ENCODE measurements at regions not wholly inside any gene's neighbourhood (a gene's known extent, or its start where the extent isn't known, plus 50 kb on each side); places are given as distances from the start of the nearest gene placed in this dataset.

DNA sequence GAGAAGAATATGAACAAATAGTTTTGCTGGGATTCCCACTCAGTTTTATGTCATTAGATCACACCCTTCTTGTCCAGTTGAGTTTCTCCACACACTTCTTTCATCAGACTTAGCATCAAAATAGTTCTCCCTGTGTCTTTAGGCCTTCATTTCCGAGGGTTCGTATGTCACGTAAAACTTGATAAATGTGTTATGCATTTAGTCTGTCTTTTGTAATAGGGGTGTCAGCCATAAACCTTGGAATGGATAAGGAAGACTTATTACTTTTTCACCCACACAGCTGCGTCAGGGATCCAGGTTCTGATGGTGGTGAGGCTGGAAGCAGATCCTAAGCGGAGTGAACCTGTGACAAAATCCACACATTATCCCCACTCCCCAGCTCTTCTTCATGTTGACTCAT is 246.8 kb downstream of the CD83 start:
- TF ChIP-seq, protein P1, sequence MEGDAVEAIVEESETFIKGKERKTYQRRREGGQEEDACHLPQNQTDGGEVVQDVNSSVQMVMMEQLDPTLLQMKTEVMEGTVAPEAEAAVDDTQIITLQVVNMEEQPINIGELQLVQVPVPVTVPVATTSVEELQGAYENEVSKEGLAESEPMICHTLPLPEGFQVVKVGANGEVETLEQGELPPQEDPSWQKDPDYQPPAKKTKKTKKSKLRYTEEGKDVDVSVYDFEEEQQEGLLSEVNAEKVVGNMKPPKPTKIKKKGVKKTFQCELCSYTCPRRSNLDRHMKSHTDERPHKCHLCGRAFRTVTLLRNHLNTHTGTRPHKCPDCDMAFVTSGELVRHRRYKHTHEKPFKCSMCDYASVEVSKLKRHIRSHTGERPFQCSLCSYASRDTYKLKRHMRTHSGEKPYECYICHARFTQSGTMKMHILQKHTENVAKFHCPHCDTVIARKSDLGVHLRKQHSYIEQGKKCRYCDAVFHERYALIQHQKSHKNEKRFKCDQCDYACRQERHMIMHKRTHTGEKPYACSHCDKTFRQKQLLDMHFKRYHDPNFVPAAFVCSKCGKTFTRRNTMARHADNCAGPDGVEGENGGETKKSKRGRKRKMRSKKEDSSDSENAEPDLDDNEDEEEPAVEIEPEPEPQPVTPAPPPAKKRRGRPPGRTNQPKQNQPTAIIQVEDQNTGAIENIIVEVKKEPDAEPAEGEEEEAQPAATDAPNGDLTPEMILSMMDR (IDR thresholded peaks at IDR 0.05; ENCODE audit: extremely low read depth, insufficient read depth, missing control alignments), result no peak
- no peak for DNase-seq (ENCODE audit: low spot score)
- in situ Hi-C loops (cut with MboI; ENCODE audit: low pct_unique_long_range_greater_than_20kb, low sequenced_read_pairs, unreplicated experiment), result no loop called here

DNA sequence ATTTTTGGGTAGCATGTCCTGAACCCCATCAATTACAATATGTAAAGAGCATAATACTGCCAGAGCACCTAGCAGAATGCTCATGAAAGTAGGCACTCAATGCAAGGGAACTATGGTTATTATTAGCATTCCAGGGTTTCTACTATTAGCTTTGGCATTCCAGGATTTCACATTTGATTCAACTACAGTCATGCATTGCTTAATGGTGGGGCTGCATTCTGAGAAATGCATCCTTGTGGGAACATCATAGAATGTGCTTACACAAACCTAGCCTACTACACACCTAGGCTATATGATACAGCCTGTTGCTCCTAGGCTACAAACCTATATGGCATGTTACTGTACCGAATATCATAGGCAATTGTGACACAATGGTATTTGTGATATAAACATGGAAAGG is 247.8 kb downstream of the CD83 start:
- TF ChIP-seq, protein P1 (IDR thresholded peaks at IDR 0.05; ENCODE audit: extremely low read depth, insufficient read depth, missing control alignments), result no peak
- DNase-seq (ENCODE audit: low spot score), result no peak
- in situ Hi-C loops (cut with MboI; ENCODE audit: low pct_unique_long_range_greater_than_20kb, low sequenced_read_pairs, unreplicated experiment), result no loop called here

DNA sequence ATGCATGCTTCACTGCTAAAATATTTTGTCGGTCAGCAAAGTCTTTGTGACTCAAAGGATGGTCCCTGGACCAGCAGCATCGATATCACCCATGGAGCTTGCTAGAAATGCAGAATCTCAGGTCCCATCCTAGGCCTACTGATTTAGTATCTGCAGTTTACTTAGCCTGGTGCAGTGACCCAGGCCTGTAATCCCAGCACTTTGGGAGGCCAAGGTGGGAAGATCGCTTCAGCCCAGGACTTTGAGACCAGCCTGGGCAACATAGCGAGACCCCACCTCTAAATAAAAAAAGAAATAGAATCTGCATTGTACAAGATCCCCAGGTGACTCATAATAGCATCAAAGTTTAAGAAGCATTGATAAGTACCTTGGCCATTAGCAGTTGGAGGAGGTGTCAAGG is 248.7 kb downstream of the CD83 start:
- TF ChIP-seq, protein P1 (IDR thresholded peaks at IDR 0.05; ENCODE audit: extremely low read depth, insufficient read depth, missing control alignments), result no peak
- no peak for DNase-seq (ENCODE audit: low spot score)
- in situ Hi-C loops (cut with MboI; ENCODE audit: low pct_unique_long_range_greater_than_20kb, low sequenced_read_pairs, unreplicated experiment), result no loop called here

DNA sequence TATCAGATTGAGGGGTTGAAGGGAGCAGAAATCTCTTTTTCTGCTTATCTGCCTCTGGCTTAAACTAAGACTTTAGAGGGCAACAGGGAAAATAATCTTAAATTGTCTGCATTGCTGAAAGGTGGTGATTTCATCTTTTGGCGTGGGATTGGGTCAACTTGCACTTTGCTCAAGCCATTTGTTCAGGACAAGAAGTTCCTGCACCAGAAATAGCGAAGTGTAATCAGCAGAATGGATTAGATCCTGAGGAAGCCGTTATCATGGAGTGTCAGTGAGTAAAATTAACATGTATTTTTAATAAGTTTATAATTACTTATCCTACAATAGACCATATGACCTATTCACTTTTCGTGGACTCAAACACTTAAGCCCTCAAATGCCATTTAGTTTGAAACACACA is 249.3 kb downstream of the CD83 start:
- in situ Hi-C loops (cut with MboI; ENCODE audit: low pct_unique_long_range_greater_than_20kb, low sequenced_read_pairs, unreplicated experiment), result no loop called here
- TF ChIP-seq, protein P1 (IDR thresholded peaks at IDR 0.05; ENCODE audit: extremely low read depth, insufficient read depth, missing control alignments), result no peak
- no peak for DNase-seq (ENCODE audit: low spot score)

DNA sequence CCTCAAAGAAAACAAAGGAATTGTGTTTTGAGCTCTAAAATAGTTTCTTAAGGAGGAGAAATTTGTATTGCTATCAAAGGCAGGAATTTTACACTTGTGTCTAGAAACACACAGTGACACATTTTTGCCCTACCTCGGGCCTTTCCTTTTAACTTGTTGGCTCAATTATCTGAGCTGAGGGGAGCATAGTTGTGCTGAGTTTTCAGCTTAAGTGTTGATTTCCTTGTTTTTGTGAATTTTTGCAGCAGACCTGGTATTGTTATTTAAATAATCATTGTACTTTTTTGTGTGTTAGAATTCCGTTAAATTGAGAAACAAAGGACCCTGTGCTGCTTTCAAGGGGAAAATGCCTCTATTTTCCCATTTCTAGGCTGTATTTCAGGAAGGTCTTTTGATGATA is 249.7 kb downstream of the CD83 start:
- DNase-seq (ENCODE audit: low spot score), result no peak
- TF ChIP-seq, protein P1 (IDR thresholded peaks at IDR 0.05; ENCODE audit: extremely low read depth, insufficient read depth, missing control alignments), result no peak
- in situ Hi-C loops (cut with MboI; ENCODE audit: low pct_unique_long_range_greater_than_20kb, low sequenced_read_pairs, unreplicated experiment), result no loop called here

DNA sequence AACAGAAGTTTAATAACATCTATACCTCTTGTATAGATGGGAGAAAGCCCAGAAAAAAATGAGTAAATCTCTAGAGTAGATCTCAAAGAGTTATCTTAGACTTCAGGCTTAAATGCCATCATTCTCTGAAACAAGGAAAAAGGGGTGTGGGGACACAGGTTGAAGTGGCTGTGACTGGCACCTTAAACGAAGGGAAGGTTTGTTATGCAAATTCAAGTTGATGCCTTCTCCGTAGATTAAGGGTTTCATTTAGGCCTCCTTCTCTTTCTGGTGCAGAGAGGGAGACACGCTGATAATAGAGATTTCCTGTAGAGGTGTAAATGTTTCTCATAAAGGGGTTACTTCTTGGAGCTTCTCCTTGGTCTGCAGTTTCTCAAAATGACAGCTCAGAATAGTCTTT is 252.1 kb downstream of the CD83 start:
- in situ Hi-C loops (cut with MboI; ENCODE audit: low pct_unique_long_range_greater_than_20kb, low sequenced_read_pairs, unreplicated experiment), result no loop called here
- no peak for DNase-seq (ENCODE audit: low spot score)
- TF ChIP-seq, protein P1 (IDR thresholded peaks at IDR 0.05; ENCODE audit: extremely low read depth, insufficient read depth, missing control alignments), result no peak

DNA sequence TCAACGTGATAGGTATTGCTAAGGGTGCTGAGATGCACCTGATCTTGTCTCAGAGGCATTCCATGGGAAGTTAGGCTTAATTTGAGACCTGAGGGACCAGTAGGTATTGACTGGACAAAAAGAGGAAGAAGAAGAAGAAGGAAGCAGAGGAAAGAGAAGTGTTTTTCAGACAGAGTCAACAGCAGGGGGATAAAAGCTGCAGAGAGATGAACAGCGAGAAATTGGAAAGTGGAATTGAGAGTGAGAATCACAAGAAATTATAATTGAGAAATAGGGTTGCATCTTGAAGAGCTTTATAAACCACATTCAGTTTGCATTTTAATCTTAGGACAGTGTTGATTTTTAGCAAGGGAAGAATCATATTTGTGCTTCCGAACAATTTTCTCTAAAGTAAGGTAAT is 254.0 kb downstream of the CD83 start:
- in situ Hi-C loops (cut with MboI; ENCODE audit: low pct_unique_long_range_greater_than_20kb, low sequenced_read_pairs, unreplicated experiment), result no loop called here
- DNase-seq (ENCODE audit: low spot score), result no peak
- TF ChIP-seq, protein P1 (IDR thresholded peaks at IDR 0.05; ENCODE audit: extremely low read depth, insufficient read depth, missing control alignments), result no peak

Measured in GM13977 (cell line).